Suprapubic skin (tissue), 4 donors: ENCODE measurements at regions not wholly inside any gene's neighbourhood (a gene's known extent, or its start where the extent isn't known, plus 50 kb on each side); places are given as distances from the start of the nearest gene placed in this dataset.

Experiments
- EP300 ChIP-seq: sonication (generic); formaldehyde crosslinking; IDR thresholded peaks from one replicate; pipeline ENCODE4 v1.6.1; 2017; ENCODE audit warnings: antibody characterized with exemption
- POLR2A ChIP-seq, 2 donors: fragments of 450-650 bp; IDR thresholded peaks; one replicate each; pipeline ENCODE4 v1.6.1; 2017; ENCODE audit warnings: antibody characterized with exemption in 2 of 2, mild to moderate bottlenecking in 2 of 2, moderate library complexity in 2 of 2
- POLR2AphosphoS5 ChIP-seq, 3 donors: sonication (generic); formaldehyde crosslinking; IDR thresholded peaks; one replicate each; pipeline ENCODE4 v1.6.1; 2017; ENCODE audit warnings: antibody characterized with exemption in 3 of 3
- TF ChIP-seq, protein P1 (sequence below), 2 donors: fragments of 200-600 bp in 1 of 2; fragments of 450-650 bp in 1 of 2; sonication (generic) in 1 of 2; IDR thresholded peaks; one replicate each; pipeline ENCODE4 v1.5.1; 2016 to 2019; ENCODE audit warnings: antibody characterized with exemption in 2 of 2, mild to moderate bottlenecking in 1 of 2, moderate library complexity in 1 of 2

DNA sequence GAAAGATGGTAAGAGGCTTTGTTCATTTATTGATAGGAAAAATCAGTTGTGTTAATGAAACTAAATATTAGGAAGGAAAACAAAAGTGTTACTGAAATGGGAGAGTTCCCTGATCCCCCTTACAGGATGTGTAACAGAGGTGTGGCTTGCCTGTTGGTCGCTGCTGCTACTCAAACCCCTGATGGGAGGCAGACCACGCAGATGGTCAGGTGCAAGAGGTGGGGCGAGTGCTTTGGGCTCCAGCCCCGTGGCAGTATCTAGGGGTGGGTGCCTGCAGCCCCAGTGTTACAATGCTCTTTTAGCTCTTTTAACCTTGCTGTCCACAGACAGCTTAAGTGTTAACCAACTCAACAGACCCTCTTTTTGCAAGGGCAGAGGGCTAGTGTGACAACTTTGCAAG is 319.6 kb upstream of the DCN start:
- TF ChIP-seq, protein P1, sequence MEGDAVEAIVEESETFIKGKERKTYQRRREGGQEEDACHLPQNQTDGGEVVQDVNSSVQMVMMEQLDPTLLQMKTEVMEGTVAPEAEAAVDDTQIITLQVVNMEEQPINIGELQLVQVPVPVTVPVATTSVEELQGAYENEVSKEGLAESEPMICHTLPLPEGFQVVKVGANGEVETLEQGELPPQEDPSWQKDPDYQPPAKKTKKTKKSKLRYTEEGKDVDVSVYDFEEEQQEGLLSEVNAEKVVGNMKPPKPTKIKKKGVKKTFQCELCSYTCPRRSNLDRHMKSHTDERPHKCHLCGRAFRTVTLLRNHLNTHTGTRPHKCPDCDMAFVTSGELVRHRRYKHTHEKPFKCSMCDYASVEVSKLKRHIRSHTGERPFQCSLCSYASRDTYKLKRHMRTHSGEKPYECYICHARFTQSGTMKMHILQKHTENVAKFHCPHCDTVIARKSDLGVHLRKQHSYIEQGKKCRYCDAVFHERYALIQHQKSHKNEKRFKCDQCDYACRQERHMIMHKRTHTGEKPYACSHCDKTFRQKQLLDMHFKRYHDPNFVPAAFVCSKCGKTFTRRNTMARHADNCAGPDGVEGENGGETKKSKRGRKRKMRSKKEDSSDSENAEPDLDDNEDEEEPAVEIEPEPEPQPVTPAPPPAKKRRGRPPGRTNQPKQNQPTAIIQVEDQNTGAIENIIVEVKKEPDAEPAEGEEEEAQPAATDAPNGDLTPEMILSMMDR (IDR thresholded peaks at IDR 0.05) = no peak
- TF ChIP-seq POLR2AphosphoS5 (IDR thresholded peaks at IDR 0.05) = no peak
- no peak for TF ChIP-seq POLR2A (IDR thresholded peaks at IDR 0.05)
- TF ChIP-seq EP300 = no peak
